Kidney epithelial cell (primary cell): ENCODE measurements at regions not wholly inside any gene's neighbourhood (a gene's known extent, or its start where the extent isn't known, plus 50 kb on each side); places are given as distances from the start of the nearest gene placed in this dataset.
A peak's percentile ranks its signal among the peaks of the same experiment; 100 is the strongest.
"Not testable (repeated sequence)": the region's sequence is repeated elsewhere in the genome, so short reads cannot be mapped to it uniquely, and the experiment has no call there.

ENCODE experiments used
- DNase-seq: peaks from one replicate; pipeline ENCODE4 v3.0.0-alpha.2; 2010; ENCODE audit warnings: low read depth
- H3K27me3 ChIP-seq: 2 replicates; pipeline ENCODE4 v1.6.0; 2011; ENCODE audit warnings: low read length; ENCODE audit not compliant: control insufficient read depth, insufficient read depth
- H3K36me3 ChIP-seq: 2 replicates; pipeline ENCODE4 v1.5.1; 2011; ENCODE audit warnings: low read length; ENCODE audit not compliant: control insufficient read depth, insufficient read depth
- H3K4me3 ChIP-seq: 2 replicates; pipeline ENCODE4 v1.5.1; 2011; ENCODE audit warnings: low read depth, mild to moderate bottlenecking, control low read depth, low read length
- CTCF ChIP-seq: IDR thresholded peaks from 2 replicates; pipeline ENCODE4 v1.5.1; 2011; ENCODE audit warnings: mild to moderate bottlenecking, moderate library complexity, low read length, control low read depth, inconsistent platforms; ENCODE audit not compliant: insufficient read depth, poor library complexity, severe bottlenecking

- DNase-seq, result no peak
- H3K4me3 ChIP-seq, result no peak overlapping the region
- no peaks in the 10 kb centered on the region for H3K36me3 ChIP-seq
- no peaks in the 10 kb centered on the region for H3K27me3 ChIP-seq
- no peak for TF ChIP-seq CTCF
Measured at GRCh38 chr2:147161746-147162145, 683.1 kb upstream of the ACVR2A start.

DNA sequence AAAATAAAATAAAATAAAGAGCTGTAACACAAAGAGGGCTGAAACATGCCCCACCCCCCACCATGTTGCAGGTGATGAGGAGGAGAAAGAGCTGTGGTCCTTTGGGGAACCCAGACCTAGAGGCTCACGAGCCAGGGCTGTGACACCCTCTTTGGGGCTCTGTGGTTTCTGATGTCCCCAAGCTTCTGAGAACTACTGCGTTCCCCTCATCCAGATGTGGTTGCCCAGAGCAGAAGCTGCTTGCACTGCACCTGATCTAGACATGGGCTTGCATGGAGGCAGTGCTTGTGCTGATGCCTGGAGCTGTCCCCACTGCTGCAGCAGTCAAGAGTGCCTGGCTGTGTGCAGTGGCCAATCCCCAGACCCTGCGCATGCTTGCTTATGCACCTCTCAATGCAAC lies 687.9 kb upstream of the ACVR2A start:
- Histone ChIP-seq H3K27me3 (no peaks in the 10 kb centered on the region), H3K36me3 (no peaks in the 10 kb centered on the region), H3K4me3 (no peak overlapping the region)
- no peak for DNase-seq
- no peak for TF ChIP-seq CTCF

- no peaks in the 10 kb centered on the region for H3K27me3 ChIP-seq
- no peak for DNase-seq
- no peaks in the 10 kb centered on the region for H3K36me3 ChIP-seq
- TF ChIP-seq CTCF, result no peak
- no peak overlapping the region for H3K4me3 ChIP-seq
Measured at GRCh38 chr2:147150241-147150635, 694.6 kb upstream of the ACVR2A start.

- Histone ChIP-seq H3K27me3 (no peaks in the 10 kb centered on the region), H3K36me3 (no peaks in the 10 kb centered on the region)
- peak; percentile 26 for DNase-seq
Measured at GRCh38 chr2:147149575-147150240, 695.1 kb upstream of the ACVR2A start.

DNA sequence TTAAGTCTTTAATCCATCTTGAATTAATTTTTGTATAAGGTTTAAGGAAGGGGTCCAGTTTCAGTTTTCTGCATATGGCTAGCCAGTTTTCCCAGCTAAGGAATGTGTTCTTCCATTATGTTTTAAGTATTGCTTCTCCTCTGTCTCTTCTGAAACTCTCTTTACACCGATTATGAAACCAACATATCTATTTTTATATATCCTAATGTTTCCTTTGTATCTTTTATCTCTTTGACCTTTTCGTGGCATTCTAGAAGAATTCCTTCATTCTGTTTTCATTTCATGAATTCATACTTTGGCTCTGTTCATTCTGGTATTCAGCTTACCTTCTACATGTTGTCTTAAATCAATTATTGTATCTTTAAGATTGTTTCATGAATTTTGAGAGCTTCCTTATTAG lies 697.0 kb upstream of the ACVR2A start:
- no peak for DNase-seq
- H3K4me3 ChIP-seq, result no peak overlapping the region
- TF ChIP-seq CTCF, result no peak
- no peaks in the 10 kb centered on the region for H3K36me3 ChIP-seq
- no peaks in the 10 kb centered on the region for H3K27me3 ChIP-seq

More at GRCh38 chr2:147149575-147150240, 695.1 kb upstream of the ACVR2A start:
- H3K4me3 ChIP-seq, result no peak overlapping the region
- TF ChIP-seq CTCF, result no peak

DNA sequence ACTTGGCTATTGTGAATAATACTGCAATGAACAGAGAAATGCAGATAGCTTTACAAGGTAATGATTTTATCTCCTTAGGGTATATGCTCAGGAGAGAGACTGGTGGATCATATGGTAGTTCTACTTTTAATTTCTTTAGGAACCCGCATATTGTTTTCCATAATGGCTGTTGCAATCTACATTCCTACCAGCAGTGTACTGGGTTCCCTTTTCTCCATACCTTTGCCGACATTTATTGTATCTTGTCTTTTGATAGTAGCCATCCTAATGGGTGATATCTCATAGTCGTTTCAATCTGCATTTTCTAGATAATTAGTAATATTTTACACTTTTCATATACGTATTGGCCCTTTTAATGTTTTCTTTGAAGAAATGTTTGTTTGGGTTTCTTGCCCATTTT lies 702.9 kb upstream of the ACVR2A start:
- H3K36me3 ChIP-seq, result no peaks in the 10 kb centered on the region
- no peak for DNase-seq
- peak; percentile 6 for TF ChIP-seq CTCF
- H3K27me3 ChIP-seq, result no peaks in the 10 kb centered on the region
- no peak overlapping the region for H3K4me3 ChIP-seq

DNA sequence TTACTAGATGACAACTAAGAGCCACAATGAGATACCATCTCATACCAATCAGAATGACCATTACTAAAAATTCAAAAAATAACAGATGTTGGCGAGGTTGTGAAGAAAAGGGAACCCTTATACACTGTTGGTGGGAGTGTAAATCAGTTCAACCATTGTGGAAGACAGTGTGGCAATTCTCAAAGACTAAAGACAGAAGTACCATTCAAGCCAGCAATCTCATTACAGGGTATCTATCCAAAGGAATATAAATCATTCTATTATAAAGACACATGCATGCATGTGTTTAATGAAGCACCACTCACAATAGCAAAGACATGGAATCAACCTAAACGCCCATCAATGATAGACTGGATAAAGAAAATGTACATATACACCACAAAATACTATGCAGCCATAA lies 705.1 kb upstream of the ACVR2A start:
- DNase-seq, H3K4me3 ChIP-seq, H3K27me3 ChIP-seq, H3K36me3 ChIP-seq: not testable (repeated sequence)
